Endothelial cell of umbilical vein (primary cell): ENCODE measurements at regions not wholly inside any gene's neighbourhood (a gene's known extent, or its start where the extent isn't known, plus 50 kb on each side); places are given as distances from the start of the nearest gene placed in this dataset.

ENCODE experiments used
- CTCF ChIP-seq, 2 donors: IDR thresholded peaks; 1 replicate in 1 of 2; 2 replicates in 1 of 2; pipeline ENCODE4 v1.5.1; 2011; ENCODE audit warnings: low read length in 2 of 2, mild to moderate bottlenecking in 2 of 2, moderate library complexity in 2 of 2, control low read depth in 1 of 2, inconsistent platforms in 1 of 2, low read depth in 1 of 2; ENCODE audit not compliant: insufficient read depth in 1 of 2; ENCODE audit errors: extremely low read depth in 1 of 2
- EZH2 ChIP-seq: IDR thresholded peaks from 2 replicates; pipeline ENCODE4 v1.6.1; 2012; ENCODE audit warnings: borderline replicate concordance, low read depth, mild to moderate bottlenecking, moderate library complexity, low read length, inconsistent platforms; ENCODE audit not compliant: severe bottlenecking
- FOS ChIP-seq: IDR thresholded peaks from 2 replicates; pipeline ENCODE4 v1.6.1; 2011; ENCODE audit warnings: mild to moderate bottlenecking, low read length, moderate library complexity, borderline replicate concordance; ENCODE audit not compliant: insufficient read depth
- GATA2 ChIP-seq: IDR thresholded peaks from 2 replicates; pipeline ENCODE4 v1.7.0; 2011; ENCODE audit warnings: low read depth, mild to moderate bottlenecking, moderate library complexity, mixed read lengths, low read length; ENCODE audit not compliant: insufficient read length, insufficient read depth
- JUN ChIP-seq: IDR thresholded peaks from 2 replicates; pipeline ENCODE4 v1.6.1; 2011; ENCODE audit warnings: borderline replicate concordance, low read depth; ENCODE audit not compliant: insufficient read length, insufficient read depth
- MAX ChIP-seq: IDR thresholded peaks from 2 replicates; pipeline ENCODE4 v1.6.1; 2011; ENCODE audit not compliant: insufficient read depth, insufficient read length
- MYC ChIP-seq: IDR thresholded peaks from one replicate; pipeline ENCODE4 v1.6.1; 2011; ENCODE audit warnings: mild to moderate bottlenecking, low read depth, low read length
- POLR2A ChIP-seq: IDR thresholded peaks from 2 replicates; pipeline ENCODE4 v1.6.1; 2012; ENCODE audit warnings: low read depth, mild to moderate bottlenecking, control low read depth, low read length
- POLR2AphosphoS5 ChIP-seq: IDR thresholded peaks from 2 replicates; pipeline ENCODE4 v1.6.1; 2012; ENCODE audit warnings: low read depth, mild to moderate bottlenecking, control low read depth, low read length, moderate library complexity; ENCODE audit not compliant: insufficient read depth

- TF ChIP-seq CTCF (IDR thresholded peaks at IDR 0.05; ENCODE audit: extremely low read depth in 1 of 2, insufficient read depth in 1 of 2, low read depth in 1 of 2, low read length in 2 of 2): no peak
- TF ChIP-seq EZH2: no peak
- TF ChIP-seq MAX: no peak
- TF ChIP-seq JUN: no peak
- no peak for TF ChIP-seq POLR2A
- TF ChIP-seq POLR2AphosphoS5: no peak
- TF ChIP-seq GATA2: no peak
- no peak for TF ChIP-seq FOS
- TF ChIP-seq MYC: no peak
Measured at GRCh38 chr4:188377816-188378215, 238.6 kb downstream of the TRIML1 start.
